Endothelial cell of umbilical vein (primary cell): ENCODE measurements at regions not wholly inside any gene's neighbourhood (a gene's known extent, or its start where the extent isn't known, plus 50 kb on each side); places are given as distances from the start of the nearest gene placed in this dataset.

Experiments used
- BruUV-seq: library from RNA; stranded (reverse); fragments of 400-500 nt; replicated peaks from 2 replicates; lab custom pipeline; 2021; lab: Mats Ljungman, UMichigan
- CTCF ChIA-PET: fragments of 300-600, 350-600 bp; sonication (Branson Sonifier 250); formaldehyde crosslinking; loops from one replicate; lab custom pipeline; 2021; ENCODE audit warnings: antibody characterized with exemption, inconsistent platforms; lab: Charles Lee
- POLR2A ChIA-PET: fragments of 300-600, 350-600 bp; sonication (Branson Sonifier 250); formaldehyde crosslinking; loops from one replicate; lab custom pipeline; 2021; ENCODE audit warnings: antibody characterized with exemption, inconsistent platforms; lab: Charles Lee
- DNase-seq: peaks from one replicate; pipeline ENCODE4 v3.0.0-alpha.2; 2011; ENCODE audit warnings: low read depth, low spot score
- FAIRE-seq: peaks from 2 replicates; lab custom pipeline; 2011; peaks lifted over from hg19 to GRCh38; lab: Jason Lieb, UNC
- H2AFZ ChIP-seq: 2 replicates; pipeline ENCODE4 v1.6.0; 2012; ENCODE audit warnings: low read depth, low read length, control low read depth, inconsistent platforms
- H3K27ac ChIP-seq: 2 replicates; pipeline ENCODE4 v1.5.1; 2011; ENCODE audit warnings: low read depth, mild to moderate bottlenecking, control low read depth, low read length, moderate library complexity; ENCODE audit not compliant: insufficient read depth
- H3K27me3 ChIP-seq, 2 experiments: 2 replicates each; pipeline versions ENCODE4 v1.6.0 to v1.6.1; 2011; ENCODE audit warnings: low read length in 2 of 2, mixed read lengths in 1 of 2; ENCODE audit not compliant: control insufficient read depth in 2 of 2, insufficient read depth in 2 of 2
- H3K36me3 ChIP-seq, 2 experiments: 2 replicates in 1 of 2; 3 replicates in 1 of 2; pipeline ENCODE4 v1.5.1; 2011; ENCODE audit warnings: low read length in 2 of 2, mild to moderate bottlenecking in 1 of 2, moderate library complexity in 1 of 2; ENCODE audit not compliant: control insufficient read depth in 2 of 2, insufficient read depth in 2 of 2; ENCODE audit errors: extremely low read depth in 1 of 2
- H3K4me1 ChIP-seq: 3 replicates; pipeline ENCODE4 v1.5.1; 2011; ENCODE audit warnings: mild to moderate bottlenecking, low read length; ENCODE audit not compliant: control insufficient read depth, insufficient read depth; ENCODE audit errors: extremely low read depth
- H3K4me2 ChIP-seq: 2 replicates; pipeline ENCODE4 v1.6.1; 2011; ENCODE audit warnings: low read length, control low read depth, mixed read lengths; ENCODE audit not compliant: insufficient read depth
- H3K4me3 ChIP-seq, 3 experiments: fragments of 200-600 bp in 1 of 3; sonication (generic), shearing (Covaris generic) in 1 of 3; replicated peaks in 1 of 3; 2 replicates each; pipeline ENCODE4 v1.5.1; 2011 to 2016; ENCODE audit warnings: control low read depth in 3 of 3, low read length in 3 of 3, mild to moderate bottlenecking in 2 of 3, inconsistent platforms in 1 of 3, low read depth in 1 of 3, moderate library complexity in 1 of 3; ENCODE audit not compliant: insufficient read depth in 1 of 3
- H3K79me2 ChIP-seq: 2 replicates; pipeline ENCODE4 v1.6.0; 2012; ENCODE audit warnings: low read length, inconsistent platforms; ENCODE audit not compliant: control insufficient read depth, insufficient read depth
- H3K9ac ChIP-seq: replicated peaks from 2 replicates; pipeline ENCODE3; 2011; ENCODE audit warnings: low read length, control low read depth; ENCODE audit not compliant: insufficient read depth; ENCODE audit errors: extremely low read depth
- H3K9me1 ChIP-seq: replicated peaks from 3 replicates; pipeline ENCODE4 v1.6.0; 2011; ENCODE audit warnings: mild to moderate bottlenecking, low read length; ENCODE audit not compliant: control insufficient read depth, insufficient read depth; ENCODE audit errors: extremely low read depth
- H3K9me3 ChIP-seq: replicated peaks from 2 replicates; pipeline ENCODE4 v1.5.1; 2012; ENCODE audit warnings: low read length, inconsistent platforms; ENCODE audit not compliant: control insufficient read depth, insufficient read depth
- H4K20me1 ChIP-seq: replicated peaks from 2 replicates; pipeline ENCODE3; 2011; ENCODE audit warnings: mild to moderate bottlenecking, low read length; ENCODE audit not compliant: control insufficient read depth, insufficient read depth; ENCODE audit errors: extremely low read depth
- CTCF ChIP-seq, 2 donors: IDR thresholded peaks; 1 replicate in 1 of 2; 2 replicates in 1 of 2; pipeline ENCODE4 v1.5.1; 2011; ENCODE audit warnings: low read length in 2 of 2, mild to moderate bottlenecking in 2 of 2, moderate library complexity in 2 of 2, control low read depth in 1 of 2, inconsistent platforms in 1 of 2, low read depth in 1 of 2; ENCODE audit not compliant: insufficient read depth in 1 of 2; ENCODE audit errors: extremely low read depth in 1 of 2
- EZH2 ChIP-seq: IDR thresholded peaks from 2 replicates; pipeline ENCODE4 v1.6.1; 2012; ENCODE audit warnings: borderline replicate concordance, low read depth, mild to moderate bottlenecking, moderate library complexity, low read length, inconsistent platforms; ENCODE audit not compliant: severe bottlenecking
- FOS ChIP-seq: IDR thresholded peaks from 2 replicates; pipeline ENCODE4 v1.6.1; 2011; ENCODE audit warnings: mild to moderate bottlenecking, low read length, moderate library complexity, borderline replicate concordance; ENCODE audit not compliant: insufficient read depth
- GATA2 ChIP-seq: IDR thresholded peaks from 2 replicates; pipeline ENCODE4 v1.7.0; 2011; ENCODE audit warnings: low read depth, mild to moderate bottlenecking, moderate library complexity, mixed read lengths, low read length; ENCODE audit not compliant: insufficient read length, insufficient read depth
- JUN ChIP-seq: IDR thresholded peaks from 2 replicates; pipeline ENCODE4 v1.6.1; 2011; ENCODE audit warnings: borderline replicate concordance, low read depth; ENCODE audit not compliant: insufficient read length, insufficient read depth
- MYC ChIP-seq: IDR thresholded peaks from one replicate; pipeline ENCODE4 v1.6.1; 2011; ENCODE audit warnings: mild to moderate bottlenecking, low read depth, low read length
- POLR2A ChIP-seq: IDR thresholded peaks from 2 replicates; pipeline ENCODE4 v1.6.1; 2012; ENCODE audit warnings: low read depth, mild to moderate bottlenecking, control low read depth, low read length
- POLR2AphosphoS5 ChIP-seq: IDR thresholded peaks from 2 replicates; pipeline ENCODE4 v1.6.1; 2012; ENCODE audit warnings: low read depth, mild to moderate bottlenecking, control low read depth, low read length, moderate library complexity; ENCODE audit not compliant: insufficient read depth
- dilution Hi-C: fragments of 300-500 bp; cut with MboI; formaldehyde crosslinking; loops from one replicate; pipeline ENCODE4 v1.15.0; 2019; ENCODE audit warnings: low sequenced_read_pairs; ENCODE audit not compliant: extremely low pct_ligation_motif_present
- intact Hi-C: fragments of 100-400 bp; cut with micrococcal nuclease; formaldehyde crosslinking; loops from one replicate; pipeline ENCODE4 v1.10.0; 2022
- TF ChIP-seq, protein P1 (sequence below): IDR thresholded peaks from 2 replicates; pipeline ENCODE4 v1.6.1; 2011; ENCODE audit not compliant: insufficient read depth, insufficient read length

DNA sequence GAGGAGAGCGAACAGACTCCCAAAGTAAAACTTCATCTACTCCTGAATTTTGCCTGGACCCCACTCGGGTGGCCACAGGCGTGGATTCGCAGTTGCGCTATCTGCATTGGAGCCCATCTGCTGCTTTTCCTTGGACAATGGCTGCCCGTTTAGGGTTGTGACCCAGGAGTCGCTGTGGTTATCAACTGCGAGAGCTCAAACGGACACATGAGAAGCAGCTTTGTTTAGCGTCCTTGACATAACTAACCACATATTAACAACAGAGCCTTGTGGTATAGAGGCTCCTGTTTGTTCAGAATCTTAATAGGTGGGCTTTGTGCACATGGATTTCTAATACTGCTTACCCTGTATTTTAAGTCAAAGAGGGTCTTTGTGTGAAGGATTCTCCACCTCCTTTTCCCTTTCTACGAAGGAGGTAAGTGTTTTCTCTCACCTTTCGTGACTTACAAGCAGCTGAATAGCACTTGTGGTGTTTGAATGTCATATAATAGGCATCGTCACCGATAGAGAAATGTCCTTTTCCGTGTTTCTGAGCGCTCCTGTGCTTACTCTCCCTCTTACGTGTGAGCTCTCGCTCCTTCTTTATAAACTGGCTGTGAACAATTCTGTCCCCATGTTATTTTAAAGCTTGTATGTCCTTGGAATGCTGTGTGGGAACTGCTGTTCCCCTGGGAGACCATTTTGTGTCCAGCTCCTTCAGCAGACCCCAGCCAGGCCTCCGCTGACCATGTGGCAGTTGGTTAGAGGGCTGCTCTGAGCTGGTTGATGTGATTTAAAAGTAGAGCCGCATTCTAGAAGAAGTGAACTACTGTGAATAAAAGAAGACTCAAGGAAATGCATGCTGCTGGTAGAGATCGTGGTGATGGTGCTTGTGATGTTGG is 441.4 kb downstream of the RPS6KC1 start:
- Histone ChIP-seq H3K9me3 (no peaks in the 10 kb centered on the region), H3K27me3 (no peaks in the 10 kb centered on the region), H3K79me2 (no peaks in the 10 kb centered on the region), H4K20me1 (no peaks in the 10 kb centered on the region), H3K4me2 (no peak overlapping the region), H3K36me3 (no peaks in the 10 kb centered on the region), H3K9me1 (no peaks in the 10 kb centered on the region), H3K9ac (no peak overlapping the region), H3K27ac (no peak overlapping the region), H3K4me3 (no peak overlapping the region), H3K4me1 (no peaks in the 10 kb centered on the region), H2AFZ (no peak overlapping the region)
- ChIA-PET POLR2A (no interaction called here), CTCF (interaction anchor here (0.7 kb wide), 1 partner anchor 10 kb away, joined by 3 read pairs; no protein-coding TSS in a partner anchor)
- DNase-seq (no peak), FAIRE-seq (no peak)
- BruUV-seq: no TSS peak
- dilution Hi-C loops (no loop called here), intact Hi-C loops (no loop called here)
- TF ChIP-seq POLR2A (no peak), CTCF (IDR thresholded peaks at IDR 0.05; ENCODE audit: extremely low read depth in 1 of 2, insufficient read depth in 1 of 2, low read depth in 1 of 2, low read length in 2 of 2) (no peak), POLR2AphosphoS5 (no peak), EZH2 (no peak), GATA2 (no peak), MYC (no peak), FOS (no peak), JUN (no peak)
- TF ChIP-seq, protein P1, sequence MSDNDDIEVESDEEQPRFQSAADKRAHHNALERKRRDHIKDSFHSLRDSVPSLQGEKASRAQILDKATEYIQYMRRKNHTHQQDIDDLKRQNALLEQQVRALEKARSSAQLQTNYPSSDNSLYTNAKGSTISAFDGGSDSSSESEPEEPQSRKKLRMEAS: no peak
